Spleen (tissue), 7 donors: ENCODE measurements at regions not wholly inside any gene's neighbourhood (a gene's known extent, or its start where the extent isn't known, plus 50 kb on each side); places are given as distances from the start of the nearest gene placed in this dataset.

Experiments used
- POLR2A ChIP-seq, 3 donors: fragments of 450-650 bp; IDR thresholded peaks; one replicate each; pipeline ENCODE4 v1.5.1; 2017; ENCODE audit warnings: antibody characterized with exemption in 3 of 3, mild to moderate bottlenecking in 1 of 3
- TF ChIP-seq, protein P1 (sequence below), 11 experiments: fragments of 200-600 bp in 7 of 11; fragments of 450-650 bp in 4 of 11; sonication (generic) in 4 of 11; IDR thresholded peaks in 8 of 11; conservative IDR thresholded peaks in 3 of 11; 1 replicate in 7 of 11; 2 replicates in 4 of 11; pipeline versions ENCODE4 v1.4.0 to v1.8.0; 2016 to 2021; ENCODE audit warnings: antibody characterized with exemption in 11 of 11, inconsistent platforms in 4 of 11, mild to moderate bottlenecking in 1 of 11
- donor health status: DM: no; HTN: no; CAD: no; lungs with moderate emphysema.
- donor health status: DM: no; HTN: no; CAD: no.
- donor health status: DM: no; HTN: no; CAD: no.

DNA sequence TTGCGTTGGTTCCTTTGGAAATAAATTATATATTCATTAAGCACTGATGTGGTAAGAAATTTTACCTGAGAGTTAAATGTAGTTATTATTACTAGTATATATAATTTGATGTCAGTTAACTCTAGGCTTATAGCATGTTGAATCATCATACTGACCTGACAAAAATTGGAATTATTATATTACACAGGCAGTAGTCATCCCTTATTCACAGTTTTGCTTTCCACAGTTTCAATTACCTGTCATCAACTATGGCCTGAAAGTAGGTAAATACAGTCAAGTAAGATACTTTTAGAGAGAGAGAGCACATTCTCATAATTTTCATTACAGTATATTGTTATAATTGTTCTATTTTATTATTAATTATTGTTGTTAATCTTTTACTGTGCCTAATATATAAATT lies 1074.7 kb downstream of the CDH11 start:
- TF ChIP-seq, protein P1, sequence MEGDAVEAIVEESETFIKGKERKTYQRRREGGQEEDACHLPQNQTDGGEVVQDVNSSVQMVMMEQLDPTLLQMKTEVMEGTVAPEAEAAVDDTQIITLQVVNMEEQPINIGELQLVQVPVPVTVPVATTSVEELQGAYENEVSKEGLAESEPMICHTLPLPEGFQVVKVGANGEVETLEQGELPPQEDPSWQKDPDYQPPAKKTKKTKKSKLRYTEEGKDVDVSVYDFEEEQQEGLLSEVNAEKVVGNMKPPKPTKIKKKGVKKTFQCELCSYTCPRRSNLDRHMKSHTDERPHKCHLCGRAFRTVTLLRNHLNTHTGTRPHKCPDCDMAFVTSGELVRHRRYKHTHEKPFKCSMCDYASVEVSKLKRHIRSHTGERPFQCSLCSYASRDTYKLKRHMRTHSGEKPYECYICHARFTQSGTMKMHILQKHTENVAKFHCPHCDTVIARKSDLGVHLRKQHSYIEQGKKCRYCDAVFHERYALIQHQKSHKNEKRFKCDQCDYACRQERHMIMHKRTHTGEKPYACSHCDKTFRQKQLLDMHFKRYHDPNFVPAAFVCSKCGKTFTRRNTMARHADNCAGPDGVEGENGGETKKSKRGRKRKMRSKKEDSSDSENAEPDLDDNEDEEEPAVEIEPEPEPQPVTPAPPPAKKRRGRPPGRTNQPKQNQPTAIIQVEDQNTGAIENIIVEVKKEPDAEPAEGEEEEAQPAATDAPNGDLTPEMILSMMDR (IDR thresholded peaks at IDR 0.05 in 8 of 11, conservative IDR thresholded peaks at IDR 0.05 in 3 of 11) = no peak
- no peak for TF ChIP-seq POLR2A (IDR thresholded peaks at IDR 0.05)
